Stimulated activated naive CD8-positive, alpha-beta T cell treated with anti-CD3 and anti-CD28 coated beads, Interleukin-15, Interleukin-2, amounts not matched to agents 100 ng/mL and 50 ng/mL, for 24 hours (primary cell): ENCODE measurements at regions not wholly inside any gene's neighbourhood (a gene's known extent, or its start where the extent isn't known, plus 50 kb on each side); places are given as distances from the start of the nearest gene placed in this dataset.

Experiments
- H3K27ac Mint-ChIP-seq: one replicate; pipeline ENCODE4 v1.8.0; 2021; ENCODE audit warnings: mild to moderate bottlenecking, mixed read lengths
- H3K27me3 Mint-ChIP-seq: one replicate; pipeline ENCODE4 v1.8.0; 2021; ENCODE audit warnings: mixed read lengths
- H3K36me3 Mint-ChIP-seq: one replicate; pipeline ENCODE4 v1.8.0; 2021; ENCODE audit warnings: low read depth, mixed read lengths
- H3K4me1 Mint-ChIP-seq: one replicate; pipeline ENCODE4 v1.8.0; 2021; ENCODE audit warnings: low read depth, mixed read lengths
- H3K4me3 Mint-ChIP-seq: one replicate; pipeline ENCODE4 v1.8.0; 2021; ENCODE audit warnings: mild to moderate bottlenecking, mixed read lengths
- H3K9me3 Mint-ChIP-seq: one replicate; pipeline ENCODE4 v1.8.0; 2021; ENCODE audit warnings: mixed read lengths

- Mint-ChIP-seq H3K27ac (no peak overlapping the region), H3K9me3 (peaks cover 3% of the 10 kb centered on the region), H3K4me1 (peaks cover 3% of the 10 kb centered on the region), H3K4me3 (no peak overlapping the region), H3K27me3 (peaks cover 41% of the 10 kb centered on the region), H3K36me3 (no peaks in the 10 kb centered on the region)
These were observed 91.3 kb upstream of the FAM171A1 start for GRCh38 chr10:15462253-15462897.

- Mint-ChIP-seq H3K4me3 (no peak overlapping the region), H3K36me3 (no peaks in the 10 kb centered on the region), H3K4me1 (peaks cover 3% of the 10 kb centered on the region), H3K27ac (no peak overlapping the region), H3K27me3 (peaks cover 43% of the 10 kb centered on the region), H3K9me3 (peaks cover 3% of the 10 kb centered on the region)
These were observed 90.4 kb upstream of the FAM171A1 start for GRCh38 chr10:15461353-15462108.

- Mint-ChIP-seq H3K27ac (no peak overlapping the region), H3K9me3 (peaks cover 3% of the 10 kb centered on the region), H3K27me3 (peaks cover 44% of the 10 kb centered on the region), H3K4me3 (no peak overlapping the region), H3K36me3 (no peaks in the 10 kb centered on the region), H3K4me1 (peaks cover 3% of the 10 kb centered on the region)
These were observed 89.6 kb upstream of the FAM171A1 start for GRCh38 chr10:15460661-15461060.

DNA sequence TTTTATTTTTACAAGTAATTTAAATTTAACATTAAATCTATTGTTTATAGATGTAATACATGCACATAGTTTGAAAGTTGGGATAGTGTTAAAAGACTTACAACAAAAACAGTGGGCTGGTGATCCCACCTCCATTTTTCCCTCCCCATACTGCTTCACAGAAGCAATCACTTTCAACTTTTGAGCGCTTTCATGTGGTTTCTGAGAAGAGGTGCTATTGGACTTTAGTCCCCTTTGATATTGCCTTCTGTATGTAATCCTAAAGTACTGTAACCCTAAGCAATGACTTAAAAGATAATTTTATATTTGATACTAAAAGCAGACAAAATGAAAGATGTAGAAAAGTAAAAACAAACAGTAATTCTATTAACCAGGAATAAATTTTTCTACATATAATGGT, 88.1 kb upstream of the FAM171A1 start:
- no peak overlapping the region for H3K27ac Mint-ChIP-seq
- peaks cover under 1% of the 10 kb centered on the region for H3K9me3 Mint-ChIP-seq
- H3K4me1 Mint-ChIP-seq = peaks cover 3% of the 10 kb centered on the region
- H3K4me3 Mint-ChIP-seq = no peak overlapping the region
- peaks cover 42% of the 10 kb centered on the region for H3K27me3 Mint-ChIP-seq
- H3K36me3 Mint-ChIP-seq = no peaks in the 10 kb centered on the region

- H3K27me3 Mint-ChIP-seq = peaks cover 43% of the 10 kb centered on the region
- no peak overlapping the region for H3K27ac Mint-ChIP-seq
- H3K4me1 Mint-ChIP-seq = peaks cover 3% of the 10 kb centered on the region
- H3K9me3 Mint-ChIP-seq = no peaks in the 10 kb centered on the region
- H3K36me3 Mint-ChIP-seq = no peaks in the 10 kb centered on the region
- H3K4me3 Mint-ChIP-seq = no peak overlapping the region
These were observed 86.3 kb upstream of the FAM171A1 start for GRCh38 chr10:15457382-15457781.

- Mint-ChIP-seq H3K4me3 (no peak overlapping the region), H3K27ac (no peak overlapping the region)
These were observed 84.4 kb upstream of the FAM171A1 start for GRCh38 chr10:15455456-15455855.

GRCh38 chr10:15453926-15454325, 82.8 kb upstream of the FAM171A1 start:
- Mint-ChIP-seq H3K27ac (no peak overlapping the region), H3K36me3 (no peaks in the 10 kb centered on the region)

More at GRCh38 chr10:15455456-15455855, 84.4 kb upstream of the FAM171A1 start:
- Mint-ChIP-seq H3K27me3 (peaks cover 42% of the 10 kb centered on the region), H3K4me1 (peaks cover 3% of the 10 kb centered on the region), H3K36me3 (no peaks in the 10 kb centered on the region), H3K9me3 (no peaks in the 10 kb centered on the region)

DNA sequence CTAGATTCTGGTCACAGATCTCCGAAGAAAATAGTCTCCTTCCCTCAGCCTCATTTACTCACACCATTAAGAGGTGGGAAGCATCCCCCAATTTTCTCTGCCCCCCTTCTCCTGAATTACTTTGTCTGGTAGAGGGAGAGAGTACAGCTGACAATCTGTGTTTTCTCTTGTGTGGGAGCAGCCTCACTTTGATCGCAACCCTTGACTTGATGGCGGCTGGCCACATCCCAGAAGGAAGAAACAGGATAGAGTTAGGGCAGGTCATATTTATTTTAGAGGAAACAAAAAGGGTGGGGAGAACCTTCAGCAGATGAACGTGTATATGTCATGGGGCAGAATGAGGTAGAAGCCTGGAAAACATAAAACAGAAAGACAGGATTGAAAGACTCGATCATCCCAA, 82.4 kb upstream of the FAM171A1 start:
- Mint-ChIP-seq H3K27ac (no peak overlapping the region), H3K4me3 (no peak overlapping the region), H3K4me1 (no peaks in the 10 kb centered on the region), H3K27me3 (peaks cover 41% of the 10 kb centered on the region), H3K36me3 (no peaks in the 10 kb centered on the region), H3K9me3 (no peaks in the 10 kb centered on the region)

More at GRCh38 chr10:15453926-15454325, 82.8 kb upstream of the FAM171A1 start:
- Mint-ChIP-seq H3K27me3 (peaks cover 41% of the 10 kb centered on the region), H3K9me3 (no peaks in the 10 kb centered on the region), H3K4me3 (no peak overlapping the region), H3K4me1 (peaks cover 3% of the 10 kb centered on the region)

DNA sequence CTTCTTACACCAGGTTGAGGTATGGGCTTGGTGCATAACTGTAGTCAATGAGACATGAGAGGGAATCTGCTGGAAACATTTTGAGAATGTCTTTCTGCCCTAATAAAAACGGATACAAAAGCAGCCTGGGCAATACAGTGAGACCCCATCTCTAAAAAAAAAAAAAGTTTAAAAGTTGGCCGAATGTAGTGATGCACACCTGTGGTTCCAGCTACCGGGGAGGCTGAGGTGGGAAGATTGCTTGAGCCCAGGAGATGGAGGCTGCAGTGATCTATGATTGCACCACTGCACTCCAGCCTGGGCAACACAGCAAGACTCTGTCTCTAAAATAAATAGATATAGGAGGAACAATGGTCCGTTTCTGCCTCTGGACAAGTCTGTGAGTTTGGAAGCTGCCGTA, 81.5 kb upstream of the FAM171A1 start:
- Mint-ChIP-seq H3K9me3 (no peaks in the 10 kb centered on the region), H3K36me3 (no peaks in the 10 kb centered on the region)

GRCh38 chr10:15451137-15452094, 80.3 kb upstream of the FAM171A1 start:
- no peak overlapping the region for H3K27ac Mint-ChIP-seq
- H3K27me3 Mint-ChIP-seq = peaks cover 34% of the 10 kb centered on the region
- no peak overlapping the region for H3K4me3 Mint-ChIP-seq
- no peaks in the 10 kb centered on the region for H3K9me3 Mint-ChIP-seq
- no peaks in the 10 kb centered on the region for H3K4me1 Mint-ChIP-seq
- no peaks in the 10 kb centered on the region for H3K36me3 Mint-ChIP-seq

More for the DNA sequence above, 81.5 kb upstream of the FAM171A1 start:
- H3K27me3 Mint-ChIP-seq = peaks cover 41% of the 10 kb centered on the region
- H3K4me1 Mint-ChIP-seq = no peaks in the 10 kb centered on the region
- no peak overlapping the region for H3K4me3 Mint-ChIP-seq
- H3K27ac Mint-ChIP-seq = no peak overlapping the region

GRCh38 chr10:15448598-15448997, 77.5 kb upstream of the FAM171A1 start:
- Mint-ChIP-seq H3K27me3 (peaks cover 36% of the 10 kb centered on the region), H3K36me3 (no peaks in the 10 kb centered on the region), H3K27ac (no peak overlapping the region), H3K9me3 (no peaks in the 10 kb centered on the region), H3K4me1 (no peaks in the 10 kb centered on the region), H3K4me3 (no peak overlapping the region)

GRCh38 chr10:15445006-15445390, 73.9 kb upstream of the FAM171A1 start:
- Mint-ChIP-seq H3K4me3 (no peak overlapping the region), H3K36me3 (no peaks in the 10 kb centered on the region), H3K27me3 (peaks cover 16% of the 10 kb centered on the region), H3K4me1 (no peaks in the 10 kb centered on the region), H3K9me3 (no peaks in the 10 kb centered on the region), H3K27ac (no peak overlapping the region)

DNA sequence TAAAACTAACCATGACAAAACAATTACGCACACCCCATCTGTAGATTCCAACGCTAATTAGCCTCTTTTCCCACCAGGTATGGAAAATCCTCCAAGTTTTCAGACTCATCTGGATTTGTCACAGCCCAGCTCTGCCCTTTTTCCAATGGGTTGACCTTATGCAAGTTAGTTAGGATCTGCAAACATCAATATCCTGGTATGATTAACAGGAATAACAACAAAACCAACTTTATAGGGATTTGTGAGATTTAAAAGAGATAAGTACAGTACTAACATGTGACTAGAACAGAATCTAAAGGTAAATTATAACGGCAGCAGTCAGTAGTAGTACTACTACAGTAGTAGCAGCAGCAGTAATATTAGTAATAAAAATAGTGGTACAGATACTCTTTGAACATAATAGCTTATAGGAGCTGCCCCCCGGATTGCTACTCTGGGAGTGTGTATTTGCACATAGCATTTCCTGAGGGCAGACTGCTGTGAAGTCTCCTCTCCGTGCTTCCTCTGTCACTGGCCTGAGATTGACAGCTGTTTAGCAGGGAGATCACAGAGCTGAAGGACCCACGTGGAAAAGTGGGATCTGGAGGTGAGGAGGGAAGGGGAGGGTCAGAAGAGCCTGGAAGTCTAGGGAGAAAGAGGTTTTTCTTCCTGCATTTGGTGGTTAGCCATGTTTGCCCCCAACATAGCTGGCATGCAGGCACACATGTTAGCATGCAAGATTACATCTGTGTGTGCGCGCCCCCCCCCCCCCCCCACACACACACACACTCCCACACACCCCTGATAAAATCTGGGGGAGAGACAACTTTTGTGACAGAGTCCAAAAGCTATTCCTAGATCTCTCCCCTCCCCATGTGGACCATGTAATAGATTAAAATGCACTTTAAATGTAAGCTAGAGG, 73.3 kb upstream of the FAM171A1 start:
- no peaks in the 10 kb centered on the region for H3K36me3 Mint-ChIP-seq
- H3K9me3 Mint-ChIP-seq = no peaks in the 10 kb centered on the region
- no peak overlapping the region for H3K4me3 Mint-ChIP-seq
- peaks cover 18% of the 10 kb centered on the region for H3K27me3 Mint-ChIP-seq
- H3K4me1 Mint-ChIP-seq = no peaks in the 10 kb centered on the region
- no peak overlapping the region for H3K27ac Mint-ChIP-seq

DNA sequence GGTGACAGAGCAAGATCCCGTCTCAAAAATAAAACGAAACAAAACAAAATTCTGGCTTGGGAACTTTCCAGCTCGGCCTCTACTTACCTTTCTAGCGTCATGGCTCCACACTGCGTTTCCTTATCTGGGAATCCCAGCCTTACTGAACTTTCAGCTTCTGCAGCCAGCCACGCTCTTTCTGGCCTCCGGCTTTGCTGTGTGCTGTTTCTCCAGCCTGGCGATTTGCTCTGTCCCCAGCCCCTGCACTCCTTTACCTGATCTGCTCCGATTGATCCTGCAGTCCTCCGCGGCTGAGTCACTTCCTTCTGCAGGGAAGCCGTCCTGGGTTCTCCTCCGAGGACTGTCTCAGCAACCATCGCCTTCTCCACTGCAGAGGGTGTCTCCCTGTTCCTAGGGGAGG, 71.0 kb upstream of the FAM171A1 start:
- Mint-ChIP-seq H3K27ac (no peak overlapping the region), H3K27me3 (peaks cover 27% of the 10 kb centered on the region), H3K4me1 (no peaks in the 10 kb centered on the region), H3K36me3 (no peaks in the 10 kb centered on the region), H3K9me3 (no peaks in the 10 kb centered on the region), H3K4me3 (no peak overlapping the region)
